ENCODE measurements at regions not wholly inside any gene's neighbourhood (a gene's known extent, or its start where the extent isn't known, plus 50 kb on each side); places are given as distances from the start of the nearest gene placed in this dataset.

GRCh38 chr4:66219401-66219800, 549.1 kb upstream of the EPHA5 start:
- TF ChIP-seq POLR2AphosphoS5 (IDR thresholded peaks at IDR 0.05): no peak
- TF ChIP-seq EP300 (IDR thresholded peaks at IDR 0.05): no peak
- TF ChIP-seq, protein P1, sequence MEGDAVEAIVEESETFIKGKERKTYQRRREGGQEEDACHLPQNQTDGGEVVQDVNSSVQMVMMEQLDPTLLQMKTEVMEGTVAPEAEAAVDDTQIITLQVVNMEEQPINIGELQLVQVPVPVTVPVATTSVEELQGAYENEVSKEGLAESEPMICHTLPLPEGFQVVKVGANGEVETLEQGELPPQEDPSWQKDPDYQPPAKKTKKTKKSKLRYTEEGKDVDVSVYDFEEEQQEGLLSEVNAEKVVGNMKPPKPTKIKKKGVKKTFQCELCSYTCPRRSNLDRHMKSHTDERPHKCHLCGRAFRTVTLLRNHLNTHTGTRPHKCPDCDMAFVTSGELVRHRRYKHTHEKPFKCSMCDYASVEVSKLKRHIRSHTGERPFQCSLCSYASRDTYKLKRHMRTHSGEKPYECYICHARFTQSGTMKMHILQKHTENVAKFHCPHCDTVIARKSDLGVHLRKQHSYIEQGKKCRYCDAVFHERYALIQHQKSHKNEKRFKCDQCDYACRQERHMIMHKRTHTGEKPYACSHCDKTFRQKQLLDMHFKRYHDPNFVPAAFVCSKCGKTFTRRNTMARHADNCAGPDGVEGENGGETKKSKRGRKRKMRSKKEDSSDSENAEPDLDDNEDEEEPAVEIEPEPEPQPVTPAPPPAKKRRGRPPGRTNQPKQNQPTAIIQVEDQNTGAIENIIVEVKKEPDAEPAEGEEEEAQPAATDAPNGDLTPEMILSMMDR (IDR thresholded peaks at IDR 0.05): no peak
- TF ChIP-seq POLR2A (IDR thresholded peaks at IDR 0.05): no peak
